Astrocyte (in vitro differentiated cells and primary cell): ENCODE measurements at regions not wholly inside any gene's neighbourhood (a gene's known extent, or its start where the extent isn't known, plus 50 kb on each side); places are given as distances from the start of the nearest gene placed in this dataset.

ENCODE experiments used
- CTCF ChIP-seq: IDR thresholded peaks from 2 replicates; pipeline ENCODE4 v1.5.1; 2011; ENCODE audit warnings: low read depth, mild to moderate bottlenecking, inconsistent platforms, low read length, moderate library complexity; ENCODE audit not compliant: insufficient read depth
- EZH2 ChIP-seq: IDR thresholded peaks from 2 replicates; pipeline ENCODE4 v1.6.1; 2012; ENCODE audit warnings: mild to moderate bottlenecking, low read length, inconsistent platforms; ENCODE audit not compliant: insufficient read depth

- no peak for TF ChIP-seq CTCF
- TF ChIP-seq EZH2, result no peak
Observed at GRCh38 chr1:60921175-60921574, 161.2 kb upstream of the NFIA start.
